Uterus (tissue), 3 donors: ENCODE measurements at regions not wholly inside any gene's neighbourhood (a gene's known extent, or its start where the extent isn't known, plus 50 kb on each side); places are given as distances from the start of the nearest gene placed in this dataset.

Experiments used
- DNase-seq, 2 donors: peaks; one replicate each; pipeline ENCODE4 v3.0.0-alpha.2; 2019 to 2020
- H3K27ac ChIP-seq, 2 donors: fragments of 200-600 bp; sonication (generic); 1 replicate in 1 of 2; 2 replicates in 1 of 2; pipeline ENCODE4 v1.5.1; 2016 to 2018
- H3K27me3 ChIP-seq, 2 donors: fragments of 200-600 bp; sonication (generic); one replicate each; pipeline ENCODE4 v1.5.1; 2018 to 2019; ENCODE audit warnings: control low read depth in 1 of 2
- H3K36me3 ChIP-seq, 2 donors: fragments of 200-600 bp; sonication (generic); one replicate each; pipeline ENCODE4 v1.5.1; 2019; ENCODE audit warnings: control low read depth in 1 of 2
- H3K4me1 ChIP-seq, 2 donors: fragments of 200-600 bp; sonication (generic); one replicate each; pipeline ENCODE4 v1.5.1; 2018 to 2019; ENCODE audit warnings: control low read depth in 1 of 2
- H3K4me3 ChIP-seq, 2 donors: fragments of 200-600 bp; sonication (generic); 1 replicate in 1 of 2; 2 replicates in 1 of 2; pipeline ENCODE4 v1.5.1; 2018 to 2019; ENCODE audit warnings: mild to moderate bottlenecking in 1 of 2
- H3K9me3 ChIP-seq, 2 donors: fragments of 200-600 bp; sonication (generic); one replicate each; pipeline ENCODE4 v1.5.1; 2019; ENCODE audit warnings: control low read depth in 1 of 2
- POLR2A ChIP-seq, 2 donors: fragments of 450-650 bp; IDR thresholded peaks; one replicate each; pipeline ENCODE4 v1.6.1; 2016; ENCODE audit warnings: antibody characterized with exemption in 2 of 2, mild to moderate bottlenecking in 1 of 2, moderate library complexity in 1 of 2
- intact Hi-C: fragments of 100-400 bp; cut with DNase I; formaldehyde crosslinking; loops from one replicate; pipeline ENCODE4 v1.15.1; 2023; ENCODE audit warnings: low total_unique reads
- TF ChIP-seq, protein P1 (sequence below), 4 experiments: fragments of 200-600 bp in 2 of 4; fragments of 450-650 bp in 2 of 4; sonication (generic) in 2 of 4; IDR thresholded peaks; one replicate each; pipeline ENCODE4 v1.5.1; 2016 to 2019; ENCODE audit warnings: antibody characterized with exemption in 4 of 4, mild to moderate bottlenecking in 2 of 4, moderate library complexity in 1 of 4
- donor health status: DM: yes; HTN: yes; CAD: no.

DNA sequence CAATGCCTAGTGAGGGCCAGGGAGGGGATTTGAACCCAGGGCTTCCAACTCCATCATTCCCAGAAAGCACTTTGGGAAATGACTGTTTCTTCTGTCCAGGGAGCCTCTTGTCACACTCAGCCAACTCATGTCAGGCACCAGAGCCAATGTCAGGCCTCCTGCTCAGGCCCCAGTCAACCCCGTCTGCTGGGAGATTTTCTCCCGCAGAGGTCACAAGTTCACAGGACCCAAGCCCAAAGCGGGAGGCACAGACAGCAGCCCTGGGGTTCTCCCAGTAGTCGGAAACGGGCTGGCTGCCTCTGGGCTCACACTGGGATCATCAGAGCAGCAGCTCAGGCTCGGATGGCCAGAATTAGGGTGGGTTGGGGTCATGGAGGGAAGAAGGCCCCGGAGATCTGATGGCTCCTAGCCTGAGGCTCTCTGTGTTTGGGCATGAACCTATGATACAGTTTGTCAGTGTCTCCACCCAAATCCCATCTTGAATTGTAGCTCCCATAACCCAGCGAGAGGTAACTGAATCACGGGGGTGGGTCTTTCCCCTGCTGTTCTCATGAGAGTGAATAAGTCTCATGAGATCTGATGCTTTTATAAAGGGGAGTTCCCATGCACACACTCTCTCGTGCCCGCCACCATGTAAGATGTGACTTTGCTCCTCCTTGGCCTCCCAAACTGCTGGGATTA is 255.5 kb downstream of the PARN start:
- TF ChIP-seq, protein P1, sequence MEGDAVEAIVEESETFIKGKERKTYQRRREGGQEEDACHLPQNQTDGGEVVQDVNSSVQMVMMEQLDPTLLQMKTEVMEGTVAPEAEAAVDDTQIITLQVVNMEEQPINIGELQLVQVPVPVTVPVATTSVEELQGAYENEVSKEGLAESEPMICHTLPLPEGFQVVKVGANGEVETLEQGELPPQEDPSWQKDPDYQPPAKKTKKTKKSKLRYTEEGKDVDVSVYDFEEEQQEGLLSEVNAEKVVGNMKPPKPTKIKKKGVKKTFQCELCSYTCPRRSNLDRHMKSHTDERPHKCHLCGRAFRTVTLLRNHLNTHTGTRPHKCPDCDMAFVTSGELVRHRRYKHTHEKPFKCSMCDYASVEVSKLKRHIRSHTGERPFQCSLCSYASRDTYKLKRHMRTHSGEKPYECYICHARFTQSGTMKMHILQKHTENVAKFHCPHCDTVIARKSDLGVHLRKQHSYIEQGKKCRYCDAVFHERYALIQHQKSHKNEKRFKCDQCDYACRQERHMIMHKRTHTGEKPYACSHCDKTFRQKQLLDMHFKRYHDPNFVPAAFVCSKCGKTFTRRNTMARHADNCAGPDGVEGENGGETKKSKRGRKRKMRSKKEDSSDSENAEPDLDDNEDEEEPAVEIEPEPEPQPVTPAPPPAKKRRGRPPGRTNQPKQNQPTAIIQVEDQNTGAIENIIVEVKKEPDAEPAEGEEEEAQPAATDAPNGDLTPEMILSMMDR (IDR thresholded peaks at IDR 0.05), result no peak
- TF ChIP-seq POLR2A (IDR thresholded peaks at IDR 0.05), result no peak
- no peak overlapping the region for H3K4me3 ChIP-seq
- H3K36me3 ChIP-seq, result no peaks in the 10 kb centered on the region
- no peaks in the 10 kb centered on the region for H3K9me3 ChIP-seq
- DNase-seq, result no peak
- no peak overlapping the region for H3K27ac ChIP-seq
- intact Hi-C loops, result no loop called here
- H3K4me1 ChIP-seq, result no peaks in the 10 kb centered on the region
- H3K27me3 ChIP-seq, result no peaks in the 10 kb centered on the region

DNA sequence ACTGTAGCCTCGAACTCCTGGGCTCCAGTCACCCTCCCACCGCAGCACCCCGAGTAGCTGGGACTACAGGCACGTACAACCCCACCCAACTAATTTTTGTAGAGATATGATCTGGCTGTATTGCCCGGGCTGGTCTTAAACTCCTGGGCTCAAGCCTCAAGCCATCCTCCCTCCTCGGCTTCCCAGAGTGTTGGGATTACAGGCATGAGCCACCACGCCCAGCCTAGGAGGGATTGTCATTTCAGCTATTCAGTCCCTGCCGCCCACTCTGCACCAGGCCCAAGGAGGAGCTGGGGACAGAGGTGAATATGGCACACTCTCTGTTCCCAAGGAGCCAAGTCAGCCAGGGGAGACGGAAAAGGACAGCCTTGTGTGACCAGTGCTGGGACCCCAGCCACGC is 256.2 kb downstream of the PARN start:
- Histone ChIP-seq H3K9me3 (no peaks in the 10 kb centered on the region), H3K27me3 (no peaks in the 10 kb centered on the region), H3K27ac (no peak overlapping the region), H3K4me1 (no peaks in the 10 kb centered on the region), H3K4me3 (no peak overlapping the region), H3K36me3 (no peaks in the 10 kb centered on the region)
- TF ChIP-seq, protein P1 (IDR thresholded peaks at IDR 0.05), result no peak
- no peak for TF ChIP-seq POLR2A (IDR thresholded peaks at IDR 0.05)
- intact Hi-C loops, result no loop called here
- DNase-seq, result no peak

DNA sequence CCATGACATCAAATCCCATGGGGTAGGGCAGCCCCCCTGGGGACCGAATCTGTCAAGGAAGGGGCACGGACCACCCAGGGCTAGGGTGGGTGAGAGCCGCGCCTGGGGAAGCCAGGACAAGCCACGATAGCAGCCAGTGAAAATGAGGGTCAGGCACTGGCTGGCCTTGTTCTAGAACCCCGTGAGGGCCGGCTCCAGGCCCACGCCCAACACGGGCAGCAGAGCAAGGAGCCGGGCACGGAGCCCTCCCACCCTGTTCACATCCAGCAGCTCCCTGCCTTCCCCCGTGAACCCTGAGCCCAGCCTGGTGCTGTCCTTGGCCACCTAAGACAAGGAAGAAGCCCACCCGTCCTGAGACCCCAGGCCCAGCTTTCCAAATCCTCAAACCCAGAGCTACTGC is 256.7 kb downstream of the PARN start:
- intact Hi-C loops, result no loop called here
- no peaks in the 10 kb centered on the region for H3K4me1 ChIP-seq
- TF ChIP-seq POLR2A (IDR thresholded peaks at IDR 0.05), result no peak
- TF ChIP-seq, protein P1 (IDR thresholded peaks at IDR 0.05), result no peak
- no peaks in the 10 kb centered on the region for H3K9me3 ChIP-seq
- no peaks in the 10 kb centered on the region for H3K27me3 ChIP-seq
- no peaks in the 10 kb centered on the region for H3K36me3 ChIP-seq
- H3K4me3 ChIP-seq, result no peak overlapping the region
- DNase-seq, result no peak
- no peak overlapping the region for H3K27ac ChIP-seq

DNA sequence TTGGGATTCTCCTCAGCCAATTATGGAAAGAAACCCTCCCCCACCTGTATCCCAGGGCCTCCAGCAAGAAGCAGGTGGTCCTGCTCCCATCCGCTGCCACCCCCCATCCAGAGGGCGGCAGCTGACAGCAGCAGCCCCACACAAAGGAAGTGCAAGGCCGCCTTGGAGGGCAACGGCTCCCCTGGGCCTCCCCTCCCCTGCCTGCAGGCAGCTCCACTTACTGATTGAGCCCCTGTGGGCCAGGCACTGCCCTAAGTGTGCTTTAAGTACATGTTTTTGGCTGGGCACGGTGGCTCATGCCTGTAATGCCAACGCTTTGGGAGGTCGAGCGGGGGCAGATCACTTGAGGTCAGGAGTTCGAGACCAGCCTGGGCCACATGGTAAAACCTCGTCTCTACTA is 257.6 kb downstream of the PARN start:
- no peaks in the 10 kb centered on the region for H3K27me3 ChIP-seq
- no peak overlapping the region for H3K4me3 ChIP-seq
- H3K27ac ChIP-seq, result no peak overlapping the region
- no peak for DNase-seq
- no peak for TF ChIP-seq POLR2A (IDR thresholded peaks at IDR 0.05)
- TF ChIP-seq, protein P1 (IDR thresholded peaks at IDR 0.05), result no peak
- no peaks in the 10 kb centered on the region for H3K9me3 ChIP-seq
- H3K36me3 ChIP-seq, result no peaks in the 10 kb centered on the region
- H3K4me1 ChIP-seq, result no peaks in the 10 kb centered on the region
- intact Hi-C loops, result no loop called here

DNA sequence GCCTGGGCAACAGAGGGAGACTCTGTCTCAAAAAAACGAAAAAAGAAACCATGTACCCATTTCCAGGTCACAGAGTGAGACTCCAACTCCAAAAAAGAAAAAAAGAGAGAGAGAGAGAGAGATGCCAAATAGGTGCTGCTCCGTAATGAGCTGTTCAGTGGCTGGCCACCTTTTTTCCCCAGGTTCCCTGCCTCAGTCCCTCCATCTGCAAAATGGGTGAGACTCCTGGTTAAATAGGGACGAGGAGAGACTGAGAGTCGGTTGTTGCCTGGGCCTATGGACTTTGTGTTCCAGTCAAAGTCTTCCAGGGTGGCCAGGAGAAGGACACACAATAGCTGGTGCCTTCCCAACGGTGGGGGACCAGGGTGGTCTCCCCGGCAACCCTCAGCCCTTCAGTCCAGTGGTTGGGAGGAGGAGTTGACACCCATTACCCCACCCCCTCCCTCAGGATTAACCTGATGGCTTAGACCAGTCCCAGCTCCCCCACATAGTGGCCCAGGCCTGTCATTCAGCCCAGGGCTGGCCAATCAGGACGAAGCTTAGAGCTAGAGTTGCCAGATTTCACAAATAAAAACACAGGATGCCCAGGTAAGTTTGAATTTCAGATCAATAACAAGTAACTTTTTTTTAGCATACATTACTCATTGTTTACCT is 258.2 kb downstream of the PARN start:
- no peaks in the 10 kb centered on the region for H3K27me3 ChIP-seq
- no peaks in the 10 kb centered on the region for H3K4me1 ChIP-seq
- intact Hi-C loops, result no loop called here
- H3K27ac ChIP-seq, result no peak overlapping the region
- H3K9me3 ChIP-seq, result no peaks in the 10 kb centered on the region
- no peak overlapping the region for H3K4me3 ChIP-seq
- no peak for TF ChIP-seq POLR2A (IDR thresholded peaks at IDR 0.05)
- TF ChIP-seq, protein P1 (IDR thresholded peaks at IDR 0.05), result no peak
- DNase-seq, result no peak
- H3K36me3 ChIP-seq, result no peaks in the 10 kb centered on the region
